MG63 (cell line): ENCODE measurements at regions not wholly inside any gene's neighbourhood (a gene's known extent, or its start where the extent isn't known, plus 50 kb on each side); places are given as distances from the start of the nearest gene placed in this dataset.
A peak's percentile ranks its signal among the peaks of the same experiment; 100 is the strongest.
"Not testable (repeated sequence)": the region's sequence is repeated elsewhere in the genome, so short reads cannot be mapped to it uniquely, and the experiment has no call there.

Source experiments
- DNase-seq: peaks from one replicate; pipeline ENCODE4 v3.0.0-alpha.2; 2020
- H3K27me3 ChIP-seq: fragments of 250-450 bp; sonication (Bioruptor Pico); 2 replicates; pipeline ENCODE4 v1.5.1; 2020; ENCODE audit warnings: mild to moderate bottlenecking, moderate library complexity
- H3K36me3 ChIP-seq: fragments of 250-450 bp; sonication (Bioruptor Pico); 2 replicates; pipeline ENCODE4 v1.5.1; 2020; ENCODE audit warnings: mild to moderate bottlenecking, moderate library complexity
- H3K4me3 ChIP-seq: fragments of 250-450 bp; sonication (Bioruptor Pico); 2 replicates; pipeline ENCODE4 v1.5.1; 2020; ENCODE audit warnings: mild to moderate bottlenecking, moderate library complexity
- H3K9me3 ChIP-seq: fragments of 250-450 bp; sonication (Bioruptor Pico); 2 replicates; pipeline ENCODE4 v1.5.1; 2020; ENCODE audit warnings: mild to moderate bottlenecking, moderate library complexity

- H3K27me3 ChIP-seq: no peaks in the 10 kb centered on the region
- H3K9me3 ChIP-seq: no peaks in the 10 kb centered on the region
These were observed 417.5 kb downstream of the CDH11 start for GRCh38 chr16:64704386-64704785.

GRCh38 chr16:64702415-64702814 lies 419.4 kb downstream of the CDH11 start:
- no peaks in the 10 kb centered on the region for H3K36me3 ChIP-seq
- H3K27me3 ChIP-seq: no peaks in the 10 kb centered on the region
- no peak overlapping the region for H3K4me3 ChIP-seq
- no peak for DNase-seq
- no peaks in the 10 kb centered on the region for H3K9me3 ChIP-seq

More at GRCh38 chr16:64704386-64704785, 417.5 kb downstream of the CDH11 start:
- no peak overlapping the region for H3K4me3 ChIP-seq
- no peak for DNase-seq
- H3K36me3 ChIP-seq: no peaks in the 10 kb centered on the region

- H3K27me3 ChIP-seq: no peaks in the 10 kb centered on the region
- no peak for DNase-seq
- no peaks in the 10 kb centered on the region for H3K36me3 ChIP-seq
- no peak overlapping the region for H3K4me3 ChIP-seq
- no peaks in the 10 kb centered on the region for H3K9me3 ChIP-seq
These were observed 421.2 kb downstream of the CDH11 start for GRCh38 chr16:64700628-64701027.

GRCh38 chr16:64696866-64697265 lies 425.0 kb downstream of the CDH11 start:
- DNase-seq: no peak
- H3K27me3 ChIP-seq: no peaks in the 10 kb centered on the region
- H3K9me3 ChIP-seq: no peaks in the 10 kb centered on the region
- H3K36me3 ChIP-seq: no peaks in the 10 kb centered on the region
- no peak overlapping the region for H3K4me3 ChIP-seq

- H3K36me3 ChIP-seq: no peaks in the 10 kb centered on the region
- H3K4me3 ChIP-seq: no peak overlapping the region
- DNase-seq: no peak
- no peaks in the 10 kb centered on the region for H3K27me3 ChIP-seq
- H3K9me3 ChIP-seq: no peaks in the 10 kb centered on the region
These were observed 426.2 kb downstream of the CDH11 start for GRCh38 chr16:64695684-64696083.

GRCh38 chr16:64693946-64694345 lies 427.9 kb downstream of the CDH11 start:
- no peaks in the 10 kb centered on the region for H3K27me3 ChIP-seq
- no peak for DNase-seq

GRCh38 chr16:64687786-64688185 lies 434.1 kb downstream of the CDH11 start:
- no peak overlapping the region for H3K4me3 ChIP-seq
- no peaks in the 10 kb centered on the region for H3K27me3 ChIP-seq
- DNase-seq: no peak
- H3K9me3 ChIP-seq: no peaks in the 10 kb centered on the region
- H3K36me3 ChIP-seq: no peaks in the 10 kb centered on the region

More at GRCh38 chr16:64693946-64694345, 427.9 kb downstream of the CDH11 start:
- Histone ChIP-seq H3K4me3 (no peak overlapping the region), H3K9me3 (no peaks in the 10 kb centered on the region), H3K36me3 (no peaks in the 10 kb centered on the region)

- H3K27me3 ChIP-seq: no peaks in the 10 kb centered on the region
- DNase-seq: no peak
- H3K9me3 ChIP-seq: no peaks in the 10 kb centered on the region
- no peaks in the 10 kb centered on the region for H3K36me3 ChIP-seq
- no peak overlapping the region for H3K4me3 ChIP-seq
These were observed 434.7 kb downstream of the CDH11 start for GRCh38 chr16:64687123-64687522.

- no peaks in the 10 kb centered on the region for H3K36me3 ChIP-seq
- no peak for DNase-seq
- no peaks in the 10 kb centered on the region for H3K27me3 ChIP-seq
- no peaks in the 10 kb centered on the region for H3K9me3 ChIP-seq
- no peak overlapping the region for H3K4me3 ChIP-seq
These were observed 441.7 kb downstream of the CDH11 start for GRCh38 chr16:64679976-64680690.

GRCh38 chr16:64669573-64669972 lies 452.3 kb downstream of the CDH11 start:
- no peak overlapping the region for H3K4me3 ChIP-seq
- no peak for DNase-seq
- H3K36me3 ChIP-seq: no peaks in the 10 kb centered on the region
- no peaks in the 10 kb centered on the region for H3K27me3 ChIP-seq
- H3K9me3 ChIP-seq: no peaks in the 10 kb centered on the region

- Histone ChIP-seq H3K4me3 (no peak overlapping the region), H3K27me3 (no peaks in the 10 kb centered on the region), H3K9me3 (no peaks in the 10 kb centered on the region), H3K36me3 (no peaks in the 10 kb centered on the region)
- DNase-seq: no peak
These were observed 454.5 kb downstream of the CDH11 start for GRCh38 chr16:64667334-64667877.

GRCh38 chr16:64662312-64662711 lies 459.6 kb downstream of the CDH11 start:
- not testable (repeated sequence) for DNase-seq, H3K36me3 ChIP-seq, H3K27me3 ChIP-seq, H3K4me3 ChIP-seq, H3K9me3 ChIP-seq

- Histone ChIP-seq H3K36me3 (no peaks in the 10 kb centered on the region), H3K27me3 (no peaks in the 10 kb centered on the region), H3K9me3 (no peaks in the 10 kb centered on the region), H3K4me3 (no peak overlapping the region)
- no peak for DNase-seq
These were observed 462.0 kb downstream of the CDH11 start for GRCh38 chr16:64659866-64660265.

GRCh38 chr16:64657316-64658011 lies 464.4 kb downstream of the CDH11 start:
- Histone ChIP-seq H3K9me3 (no peaks in the 10 kb centered on the region), H3K36me3 (no peaks in the 10 kb centered on the region), H3K27me3 (no peaks in the 10 kb centered on the region), H3K4me3 (no peak overlapping the region)
- DNase-seq: no peak

GRCh38 chr16:64656471-64656870 lies 465.4 kb downstream of the CDH11 start:
- Histone ChIP-seq H3K4me3 (no peak overlapping the region), H3K9me3 (no peaks in the 10 kb centered on the region)

GRCh38 chr16:64654178-64654577 lies 467.7 kb downstream of the CDH11 start:
- no peaks in the 10 kb centered on the region for H3K9me3 ChIP-seq
- no peak for DNase-seq
- no peaks in the 10 kb centered on the region for H3K27me3 ChIP-seq
- no peak overlapping the region for H3K4me3 ChIP-seq
- no peaks in the 10 kb centered on the region for H3K36me3 ChIP-seq

More at GRCh38 chr16:64656471-64656870, 465.4 kb downstream of the CDH11 start:
- DNase-seq: no peak
- no peaks in the 10 kb centered on the region for H3K36me3 ChIP-seq
- H3K27me3 ChIP-seq: no peaks in the 10 kb centered on the region

- DNase-seq: peak; percentile 23
- Histone ChIP-seq H3K36me3 (no peaks in the 10 kb centered on the region), H3K27me3 (no peaks in the 10 kb centered on the region), H3K4me3 (no peak overlapping the region), H3K9me3 (no peaks in the 10 kb centered on the region)
These were observed 473.6 kb downstream of the CDH11 start for GRCh38 chr16:64648282-64648681.

GRCh38 chr16:64641343-64641742 lies 480.5 kb downstream of the CDH11 start:
- Histone ChIP-seq H3K9me3 (no peaks in the 10 kb centered on the region), H3K36me3 (no peaks in the 10 kb centered on the region), H3K4me3 (no peak overlapping the region), H3K27me3 (no peaks in the 10 kb centered on the region)
- DNase-seq: no peak
